ENCODE measurements at regions not wholly inside any gene's neighbourhood (a gene's known extent, or its start where the extent isn't known, plus 50 kb on each side); places are given as distances from the start of the nearest gene placed in this dataset.

GRCh38 chr7:11251436-11251835 is 277.8 kb downstream of the PHF14 start:
- Histone ChIP-seq H3K4me1 (ENCODE audit: control insufficient read depth, insufficient read depth, low read length) (no peaks in the 10 kb centered on the region), H3K27ac (ENCODE audit: low read length) (no peak overlapping the region), H3K9me3 (ENCODE audit: control insufficient read depth, insufficient read depth, low read depth, low read length) (no peaks in the 10 kb centered on the region), H3K36me3 (ENCODE audit: control insufficient read depth, insufficient read depth, low read length) (no peaks in the 10 kb centered on the region), H3K4me3 (ENCODE audit: low read depth in 2 of 2, low read length in 2 of 2) (no peak overlapping the region), H3K27me3 (ENCODE audit: control insufficient read depth, insufficient read depth, low read length) (peaks cover 17% of the 10 kb centered on the region)
- intact Hi-C loops (cut with micrococcal nuclease; ENCODE audit: unreplicated experiment) (no loop called here), in situ Hi-C loops (cut with HindIII; ENCODE audit: low pct_unique_long_range_greater_than_20kb, low sequenced_read_pairs) (no loop called here)
- TF ChIP-seq CTCF (IDR thresholded peaks at IDR 0.05) (no peak), TCF7L2 (IDR thresholded peaks at IDR 0.05; ENCODE audit: low read depth, low read length) (no peak), SIN3A (IDR thresholded peaks at IDR 0.05; ENCODE audit: borderline replicate concordance, insufficient read depth, low read depth, low read length) (no peak), POLR2AphosphoS5 (IDR thresholded peaks at IDR 0.05; ENCODE audit: low read depth, low read length) (no peak)
- TF ChIP-seq, protein P1, sequence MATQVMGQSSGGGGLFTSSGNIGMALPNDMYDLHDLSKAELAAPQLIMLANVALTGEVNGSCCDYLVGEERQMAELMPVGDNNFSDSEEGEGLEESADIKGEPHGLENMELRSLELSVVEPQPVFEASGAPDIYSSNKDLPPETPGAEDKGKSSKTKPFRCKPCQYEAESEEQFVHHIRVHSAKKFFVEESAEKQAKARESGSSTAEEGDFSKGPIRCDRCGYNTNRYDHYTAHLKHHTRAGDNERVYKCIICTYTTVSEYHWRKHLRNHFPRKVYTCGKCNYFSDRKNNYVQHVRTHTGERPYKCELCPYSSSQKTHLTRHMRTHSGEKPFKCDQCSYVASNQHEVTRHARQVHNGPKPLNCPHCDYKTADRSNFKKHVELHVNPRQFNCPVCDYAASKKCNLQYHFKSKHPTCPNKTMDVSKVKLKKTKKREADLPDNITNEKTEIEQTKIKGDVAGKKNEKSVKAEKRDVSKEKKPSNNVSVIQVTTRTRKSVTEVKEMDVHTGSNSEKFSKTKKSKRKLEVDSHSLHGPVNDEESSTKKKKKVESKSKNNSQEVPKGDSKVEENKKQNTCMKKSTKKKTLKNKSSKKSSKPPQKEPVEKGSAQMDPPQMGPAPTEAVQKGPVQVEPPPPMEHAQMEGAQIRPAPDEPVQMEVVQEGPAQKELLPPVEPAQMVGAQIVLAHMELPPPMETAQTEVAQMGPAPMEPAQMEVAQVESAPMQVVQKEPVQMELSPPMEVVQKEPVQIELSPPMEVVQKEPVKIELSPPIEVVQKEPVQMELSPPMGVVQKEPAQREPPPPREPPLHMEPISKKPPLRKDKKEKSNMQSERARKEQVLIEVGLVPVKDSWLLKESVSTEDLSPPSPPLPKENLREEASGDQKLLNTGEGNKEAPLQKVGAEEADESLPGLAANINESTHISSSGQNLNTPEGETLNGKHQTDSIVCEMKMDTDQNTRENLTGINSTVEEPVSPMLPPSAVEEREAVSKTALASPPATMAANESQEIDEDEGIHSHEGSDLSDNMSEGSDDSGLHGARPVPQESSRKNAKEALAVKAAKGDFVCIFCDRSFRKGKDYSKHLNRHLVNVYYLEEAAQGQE (IDR thresholded peaks at IDR 0.05; ENCODE audit: insufficient read depth in 1 of 2, low read depth in 2 of 2, low read length in 1 of 2) = no peak
- ATAC-seq = no peak
- CTCF ChIA-PET = no interaction called here
- DNase-seq (ENCODE audit: low read depth, low spot score) = no peak
- POLR2A ChIA-PET = no interaction called here
- BruUV-seq (replicated peaks) = no TSS peak

DNA sequence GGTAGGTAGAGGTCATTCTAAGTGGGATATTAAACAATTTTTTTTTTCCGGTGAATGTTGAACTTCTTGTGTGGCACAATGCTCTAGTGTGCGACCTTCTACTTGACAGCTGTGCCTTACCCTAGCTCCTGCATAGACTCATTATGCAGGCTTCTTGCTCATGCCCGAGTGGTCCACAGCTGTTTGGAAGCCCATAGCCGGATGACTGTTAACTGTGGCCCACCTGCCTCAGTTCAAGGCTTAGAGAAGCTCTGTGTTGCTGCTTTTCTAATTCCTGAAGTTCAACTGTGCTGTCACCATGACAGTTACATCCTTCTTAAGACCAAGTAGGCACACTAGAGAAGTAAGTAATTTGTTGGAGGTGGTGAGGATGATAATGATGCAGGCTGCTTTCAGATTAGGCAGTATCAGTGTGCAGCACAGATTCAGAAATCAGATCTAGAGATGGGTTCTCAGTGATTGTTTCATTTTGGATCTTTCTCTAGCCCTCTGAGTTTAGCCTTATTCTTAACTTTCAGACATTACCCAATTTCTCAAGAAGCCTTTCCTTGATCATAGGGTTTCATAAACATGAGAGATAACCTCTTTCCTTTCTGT is 278.4 kb downstream of the PHF14 start:
- Histone ChIP-seq H3K27me3 (ENCODE audit: control insufficient read depth, insufficient read depth, low read length) (peaks cover 20% of the 10 kb centered on the region), H3K4me3 (ENCODE audit: low read depth in 2 of 2, low read length in 2 of 2) (no peak overlapping the region), H3K27ac (ENCODE audit: low read length) (no peak overlapping the region), H3K9me3 (ENCODE audit: control insufficient read depth, insufficient read depth, low read depth, low read length) (no peaks in the 10 kb centered on the region), H3K36me3 (ENCODE audit: control insufficient read depth, insufficient read depth, low read length) (no peaks in the 10 kb centered on the region), H3K4me1 (ENCODE audit: control insufficient read depth, insufficient read depth, low read length) (no peaks in the 10 kb centered on the region)
- TF ChIP-seq, protein P1 (IDR thresholded peaks at IDR 0.05; ENCODE audit: insufficient read depth in 1 of 2, low read depth in 2 of 2, low read length in 1 of 2) = no peak
- no peak for TF ChIP-seq CTCF (IDR thresholded peaks at IDR 0.05)
- TF ChIP-seq SIN3A (IDR thresholded peaks at IDR 0.05; ENCODE audit: borderline replicate concordance, insufficient read depth, low read depth, low read length) = no peak
- no peak for TF ChIP-seq TCF7L2 (IDR thresholded peaks at IDR 0.05; ENCODE audit: low read depth, low read length)
- TF ChIP-seq POLR2AphosphoS5 (IDR thresholded peaks at IDR 0.05; ENCODE audit: low read depth, low read length) = no peak
- no TSS peak for BruUV-seq (replicated peaks)
- in situ Hi-C loops (cut with HindIII; ENCODE audit: low pct_unique_long_range_greater_than_20kb, low sequenced_read_pairs) (no loop called here), intact Hi-C loops (cut with micrococcal nuclease; ENCODE audit: unreplicated experiment) (no loop called here)
- ATAC-seq (no peak), DNase-seq (ENCODE audit: low read depth, low spot score) (no peak)
- ChIA-PET POLR2A (no interaction called here), CTCF (no interaction called here)

Data from Panc1 (cell line).